Adrenal gland (tissue), 9 donors: ENCODE measurements at regions not wholly inside any gene's neighbourhood (a gene's known extent, or its start where the extent isn't known, plus 50 kb on each side); places are given as distances from the start of the nearest gene placed in this dataset.

Source experiments
- DNase-seq, 7 donors: peaks; one replicate each; pipeline ENCODE4 v3.0.0-alpha.2; 2019 to 2020
- H3K27ac ChIP-seq, 5 donors: fragments of 200-600 bp; sonication (generic) in 4 of 5; 1 replicate in 3 of 5; 2 replicates in 2 of 5; pipeline versions ENCODE4 v1.5.1 to v1.8.0; 2016 to 2020; ENCODE audit warnings: mild to moderate bottlenecking in 1 of 5
- H3K27me3 ChIP-seq: fragments of 200-600 bp; 2 replicates; pipeline ENCODE4 v1.8.0; 2021
- H3K36me3 ChIP-seq, 2 donors: fragments of 200-600 bp; replicated peaks in 1 of 2; 1 replicate in 1 of 2; 2 replicates in 1 of 2; pipeline versions ENCODE4 v1.5.1 to v1.8.0; 2018 to 2022
- H3K4me1 ChIP-seq, 2 donors: fragments of 200-600 bp; replicated peaks in 1 of 2; 1 replicate in 1 of 2; 2 replicates in 1 of 2; pipeline versions ENCODE4 v1.5.1 to v1.8.0; 2018 to 2021
- H3K4me3 ChIP-seq, 4 donors: fragments of 200-600 bp; sonication (generic) in 3 of 4; one replicate each; pipeline ENCODE4 v1.5.1; 2016 to 2018
- H3K9me3 ChIP-seq, 3 donors: fragments of 200-600 bp; sonication (generic) in 1 of 3; replicated peaks in 1 of 3; 1 replicate in 2 of 3; 2 replicates in 1 of 3; pipeline versions ENCODE4 v1.5.1 to v1.8.0; 2016 to 2021
- CTCF ChIP-seq, 6 experiments: fragments of 450-650 bp in 4 of 6; fragments of 200-600 bp in 2 of 6; sonication (generic) in 1 of 6; IDR thresholded peaks; 1 replicate in 5 of 6; 2 replicates in 1 of 6; pipeline versions ENCODE4 v1.5.1 to v1.8.0; 2016 to 2021; ENCODE audit warnings: antibody characterized with exemption in 6 of 6, mild to moderate bottlenecking in 2 of 6, moderate library complexity in 1 of 6
- POLR2A ChIP-seq, 2 donors: fragments of 450-650 bp; IDR thresholded peaks; one replicate each; pipeline ENCODE4 v1.6.1; 2017; ENCODE audit warnings: antibody characterized with exemption in 2 of 2, mild to moderate bottlenecking in 2 of 2, moderate library complexity in 1 of 2
- WGBS, 4 donors: extraction: QIAGEN DNeasy Blood & Tissue Kit in 2 of 4; methylation state at CpG; one replicate each; pipeline versions ENCODE4 v1.1.5 to v1.1.7; 2013 to 2017; 5-methylcytosine and 5-hydroxymethylcytosine counted together
- intact Hi-C, 2 donors: fragments of 100-400 bp; cut with DNase I; formaldehyde crosslinking; loops; one replicate each; pipeline versions ENCODE4 v1.14.1 to v1.15.0; 2022 to 2023
- donor health status: healthy with polysubstance abuse.
- donor health status: Bipolar disorder and iron deficiency.
- donor health status: DM: yes; HTN: yes; CAD: no.
- donor health status: DM: no; HTN: no; CAD: no.
- donor health status: DM: no; HTN: no; CAD: no.

GRCh38 chr5:27466959-27467358 is 428.6 kb upstream of the CDH9 start:
- Histone ChIP-seq H3K27me3 (no peaks in the 10 kb centered on the region), H3K9me3 (peaks cover 0 to 3% (median 0%) of the 10 kb centered on the region in 3 donors), H3K4me1 (no peaks in the 10 kb centered on the region), H3K36me3 (no peaks in the 10 kb centered on the region), H3K27ac (no peak overlapping the region), H3K4me3 (no peak overlapping the region)
- WGBS, 4 donors, result 64 to 73% (median 66%) methylated on average over 1 of the region's 1 CpG
- intact Hi-C loops, result no loop called here
- no peak for DNase-seq
- TF ChIP-seq CTCF (IDR thresholded peaks at IDR 0.05), result no peak
- TF ChIP-seq POLR2A (IDR thresholded peaks at IDR 0.05), result no peak

DNA sequence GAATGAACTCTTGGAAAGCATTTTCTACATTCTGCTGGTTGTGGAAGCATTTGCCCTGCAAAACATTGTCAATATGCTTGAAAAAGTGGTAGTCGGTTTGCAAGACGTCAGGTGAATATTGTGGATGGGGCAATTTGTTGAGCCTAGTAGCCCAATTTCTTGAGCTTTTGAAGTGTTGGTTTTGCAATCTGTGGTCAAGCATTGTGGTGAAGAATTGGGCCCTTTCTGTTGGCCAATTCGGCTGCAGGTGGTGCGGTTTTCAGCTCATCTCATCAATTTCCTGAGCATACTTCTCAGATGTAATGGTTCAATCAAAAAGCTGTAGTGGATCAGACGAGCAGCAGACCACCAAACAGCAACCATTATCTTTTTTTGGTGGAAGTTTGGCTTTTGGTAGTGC is 426.8 kb upstream of the CDH9 start:
- Histone ChIP-seq H3K36me3 (no peaks in the 10 kb centered on the region), H3K4me1 (no peaks in the 10 kb centered on the region), H3K4me3 (no peak overlapping the region), H3K27ac (no peak overlapping the region), H3K27me3 (no peaks in the 10 kb centered on the region), H3K9me3 (peaks cover 0 to 3% (median 0%) of the 10 kb centered on the region in 3 donors)
- whole genome bisulfite sequencing, 4 donors, result 57 to 74% (median 67%) methylated on average over 5 of the region's 5 CpGs
- TF ChIP-seq CTCF (IDR thresholded peaks at IDR 0.05) (no peak), POLR2A (IDR thresholded peaks at IDR 0.05) (no peak)
- DNase-seq, result no peak
- intact Hi-C loops, result no loop called here

DNA sequence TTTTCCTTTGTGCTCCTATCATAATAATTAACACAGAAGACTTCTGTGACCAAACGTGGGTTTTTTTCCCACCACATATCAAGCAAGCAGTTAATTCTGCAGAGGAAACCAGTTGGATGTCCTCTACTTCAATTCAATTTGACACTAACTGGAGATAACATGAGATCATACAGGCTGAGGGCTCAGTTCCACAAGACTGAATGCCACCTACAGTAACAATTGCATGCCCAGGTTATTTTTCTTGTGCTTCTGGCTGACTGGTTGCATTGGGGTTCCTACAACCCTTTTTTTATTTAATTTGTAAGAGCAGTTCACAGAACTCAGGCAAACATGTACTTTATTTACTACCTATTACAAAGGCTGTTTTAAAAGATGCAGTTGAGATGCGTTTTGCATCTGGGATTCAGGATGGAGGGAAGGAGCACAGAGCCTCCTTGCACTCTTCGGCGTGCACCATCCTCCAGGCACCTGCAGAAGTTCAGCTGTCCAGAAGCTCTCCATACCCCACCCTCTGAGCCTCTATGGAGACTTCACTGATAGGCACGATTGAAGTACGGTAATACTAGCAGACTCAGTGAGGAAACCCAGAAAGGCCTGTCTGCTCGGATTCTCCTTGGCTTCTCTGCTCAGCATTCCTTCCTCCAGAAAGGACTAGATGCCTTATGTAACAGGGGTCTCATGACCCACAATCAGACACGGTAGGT is 425.2 kb upstream of the CDH9 start:
- Histone ChIP-seq H3K4me1 (no peaks in the 10 kb centered on the region), H3K36me3 (no peaks in the 10 kb centered on the region), H3K9me3 (peaks cover 0 to 3% (median 0%) of the 10 kb centered on the region in 3 donors), H3K27ac (no peak overlapping the region), H3K4me3 (no peak overlapping the region), H3K27me3 (no peaks in the 10 kb centered on the region)
- DNase-seq, result no peak
- 75 to 80% (median 77%) methylated on average over 8 of the region's 8 CpGs for WGBS, 4 donors
- intact Hi-C loops, result no loop called here
- TF ChIP-seq CTCF (IDR thresholded peaks at IDR 0.05), result no peak
- no peak for TF ChIP-seq POLR2A (IDR thresholded peaks at IDR 0.05)

DNA sequence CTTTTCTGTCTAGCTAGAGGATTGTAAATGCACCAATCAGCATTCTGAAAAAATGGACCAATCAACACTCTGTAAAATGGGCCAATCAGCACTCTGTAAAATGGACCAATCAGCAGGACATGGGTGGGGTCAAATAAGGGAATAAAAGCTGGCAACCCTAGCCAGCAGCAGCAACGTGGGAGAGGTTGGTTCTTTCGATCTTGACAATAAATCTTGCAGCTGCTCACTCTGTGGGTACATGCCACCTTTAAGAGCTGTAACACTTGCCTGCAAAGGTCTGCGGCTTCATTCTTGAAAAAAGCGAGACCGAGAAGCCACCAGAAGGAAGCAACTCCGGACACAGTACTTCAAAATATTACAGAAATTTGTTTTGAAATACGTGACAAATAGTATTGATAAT is 424.6 kb upstream of the CDH9 start:
- 68 to 80% (median 76%) methylated on average over 7 of the region's 7 CpGs for WGBS, 4 donors
- Histone ChIP-seq H3K27me3 (no peaks in the 10 kb centered on the region), H3K4me3 (no peak overlapping the region), H3K36me3 (no peaks in the 10 kb centered on the region), H3K27ac (no peak overlapping the region), H3K9me3 (peaks cover 0 to 3% (median 0%) of the 10 kb centered on the region in 3 donors), H3K4me1 (no peaks in the 10 kb centered on the region)
- intact Hi-C loops, result no loop called here
- no peak for DNase-seq
- TF ChIP-seq CTCF (IDR thresholded peaks at IDR 0.05) (no peak), POLR2A (IDR thresholded peaks at IDR 0.05) (no peak)
